ENCODE measurements at regions not wholly inside any gene's neighbourhood (a gene's known extent, or its start where the extent isn't known, plus 50 kb on each side); places are given as distances from the start of the nearest gene placed in this dataset.

GRCh38 chr17:72512649-72513556, 392.1 kb downstream of the SOX9 start (continued):
- TF ChIP-seq JUND (IDR thresholded peaks at IDR 0.05) (no peak), EGR1 (IDR thresholded peaks at IDR 0.05; ENCODE audit: low read depth in 2 of 2) (no peak), CTCF (IDR thresholded peaks at IDR 0.05; ENCODE audit: low read depth, low read length, missing input control) (no peak), FOXA1 (IDR thresholded peaks at IDR 0.05) (no peak), NR2F2 (IDR thresholded peaks at IDR 0.05) (no peak), RXRA (IDR thresholded peaks at IDR 0.05) (no peak), HNF4A (conservative IDR thresholded peaks at IDR 0.05) (no peak), MAX (IDR thresholded peaks at IDR 0.05) (no peak), HNF4G (IDR thresholded peaks at IDR 0.05) (no peak), ATF3 (IDR thresholded peaks at IDR 0.05) (no peak), TAF1 (conservative IDR thresholded peaks at IDR 0.05) (no peak)

GRCh38 chr17:72514321-72514861, 393.6 kb downstream of the SOX9 start:
- H3K36me3 ChIP-seq (ENCODE audit: control insufficient read depth in 4 of 4, insufficient read depth in 3 of 4, low read depth in 1 of 4, low read length in 3 of 4): no peaks in the 10 kb centered on the region
- H3K9ac ChIP-seq (ENCODE audit: low read depth in 1 of 2, low read length in 2 of 2): no peak overlapping the region
- no peak overlapping the region for H3K4me3 ChIP-seq (ENCODE audit: low read depth in 1 of 3, low read length in 3 of 3)
- WGBS: 94% methylated on average over 7 of the region's 7 CpGs
- peaks cover 0 to 1% (median 0%) of the 10 kb centered on the region in 4 donors for H3K27me3 ChIP-seq (ENCODE audit: control insufficient read depth in 4 of 4, insufficient read depth in 4 of 4, low read length in 3 of 4)
- no peak for DNase-seq (ENCODE audit: low spot score)
- no peak for TF ChIP-seq ZBTB33 (IDR thresholded peaks at IDR 0.05)
- no peak for TF ChIP-seq REST (IDR thresholded peaks at IDR 0.05)
- no peak for TF ChIP-seq HNF4A (conservative IDR thresholded peaks at IDR 0.05)
- no peaks in the 10 kb centered on the region for H3K4me1 ChIP-seq (ENCODE audit: control insufficient read depth in 4 of 4, insufficient read depth in 4 of 4, low read length in 3 of 4)
- H3K27ac ChIP-seq (ENCODE audit: low read depth in 1 of 2, low read length in 2 of 2): no peak overlapping the region
- no peaks in the 10 kb centered on the region for H3K9me3 ChIP-seq (ENCODE audit: control insufficient read depth in 4 of 4, low read length in 3 of 4)

All from liver (tissue), 8 donors.